ENCODE measurements at regions not wholly inside any gene's neighbourhood (a gene's known extent, or its start where the extent isn't known, plus 50 kb on each side); places are given as distances from the start of the nearest gene placed in this dataset.

DNA sequence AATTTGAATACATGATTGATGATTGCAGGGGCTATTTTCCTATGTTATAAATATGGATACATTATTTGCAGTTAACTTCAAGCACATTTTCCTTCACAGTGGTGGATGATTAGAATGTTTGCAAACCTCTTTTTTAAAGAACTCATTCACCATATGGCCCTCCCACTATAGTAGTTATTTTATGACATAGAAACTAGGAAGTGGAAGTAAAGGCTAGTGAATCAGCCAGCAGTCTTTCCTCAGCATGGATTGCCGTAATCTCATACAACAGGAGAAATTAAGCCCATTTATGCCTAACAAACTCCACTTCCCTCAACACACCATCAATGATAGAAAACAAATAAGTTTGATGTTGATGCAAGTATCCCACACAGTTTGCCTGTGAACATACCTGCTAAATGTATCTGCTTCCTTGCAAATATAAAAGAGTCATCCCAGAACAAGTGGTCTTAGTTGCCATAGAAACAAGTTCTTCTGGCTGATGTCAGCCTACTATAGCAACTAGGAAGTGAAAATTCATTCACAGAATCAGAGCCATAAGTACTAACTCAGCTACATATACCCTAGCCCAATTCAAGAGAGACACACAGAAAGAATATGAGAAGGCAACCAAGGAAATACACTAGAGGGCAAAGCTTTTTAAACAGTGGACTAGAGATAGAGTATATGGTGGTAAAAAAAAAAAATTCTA, 100.9 kb upstream of the RADX start:
- DNase-seq (ENCODE audit: low read depth) = no peak
